SK-N-SH treated with all-trans-retinoic acid at 6 μM for 48 hours (cell line): ENCODE measurements at regions not wholly inside any gene's neighbourhood (a gene's known extent, or its start where the extent isn't known, plus 50 kb on each side); places are given as distances from the start of the nearest gene placed in this dataset.

ENCODE experiments used
- ATAC-seq: fragments of 200-7000 bp; cut with Tn5 transposase; 3 replicates; pipeline ENCODE4 v1.9.1; 2020; ENCODE audit warnings: mild to moderate bottlenecking, moderate library complexity
- ARNTL ChIP-seq: fragments of 450-650 bp; formaldehyde crosslinking; IDR thresholded peaks from 2 replicates; pipeline ENCODE4 v1.5.0; 2020; ENCODE audit warnings: low read depth, mild to moderate bottlenecking, moderate library complexity, borderline replicate concordance
- CSDC2 ChIP-seq: fragments of 250-450 bp; sonication (Bioruptor Pico); IDR thresholded peaks from 2 replicates; pipeline ENCODE4 v1.5.0; 2020; ENCODE audit warnings: mild to moderate bottlenecking, moderate library complexity
- CSRNP3 ChIP-seq: fragments of 250-450 bp; sonication (Bioruptor Pico); IDR thresholded peaks from 2 replicates; pipeline ENCODE4 v1.5.1; 2021; ENCODE audit warnings: mild to moderate bottlenecking, moderate library complexity
- ESRRG ChIP-seq: fragments of 250-450 bp; sonication (Bioruptor Pico); IDR thresholded peaks from 2 replicates; pipeline ENCODE4 v1.6.1; 2021; ENCODE audit warnings: mild to moderate bottlenecking
- GLIS3 ChIP-seq: fragments of 250-450 bp; sonication (Bioruptor Pico); IDR thresholded peaks from 2 replicates; pipeline ENCODE4 v1.5.0; 2020; ENCODE audit warnings: mild to moderate bottlenecking, moderate library complexity
- ISL1 ChIP-seq: fragments of 250-450 bp; sonication (Bioruptor Pico); IDR thresholded peaks from 2 replicates; pipeline ENCODE4 v2.1.2; 2022; ENCODE audit warnings: mild to moderate bottlenecking, moderate library complexity
- OSR1 ChIP-seq: fragments of 250-450 bp; sonication (Bioruptor Pico); IDR thresholded peaks from 2 replicates; pipeline ENCODE4 v1.8.0; 2022; ENCODE audit warnings: moderate library complexity, mild to moderate bottlenecking, inconsistent platforms
- PATZ1 ChIP-seq: fragments of 250-450 bp; sonication (Bioruptor Pico); IDR thresholded peaks from 2 replicates; pipeline ENCODE4 v1.8.0; 2020; ENCODE audit warnings: mild to moderate bottlenecking, moderate library complexity, borderline replicate concordance
- POU6F1 ChIP-seq: fragments of 250-450 bp; sonication (Bioruptor Pico); IDR thresholded peaks from 2 replicates; pipeline ENCODE4 v1.8.0; 2021; ENCODE audit warnings: low read depth, mild to moderate bottlenecking, moderate library complexity, borderline replicate concordance
- PPARA ChIP-seq: fragments of 250-450 bp; sonication (Bioruptor Pico); IDR thresholded peaks from 2 replicates; pipeline ENCODE4 v1.5.0; 2020; ENCODE audit warnings: mild to moderate bottlenecking, borderline replicate concordance
- RARB ChIP-seq: fragments of 250-450 bp; sonication (Bioruptor Pico); IDR thresholded peaks from 2 replicates; pipeline ENCODE4 v1.8.0; 2021; ENCODE audit warnings: mild to moderate bottlenecking, moderate library complexity
- TCF4 ChIP-seq: fragments of 250-450 bp; sonication (Bioruptor Pico); IDR thresholded peaks from 2 replicates; pipeline ENCODE4 v1.8.0; 2021; ENCODE audit warnings: mild to moderate bottlenecking, moderate library complexity, borderline replicate concordance
- TOX ChIP-seq: fragments of 250-450 bp; sonication (Bioruptor Pico); IDR thresholded peaks from 2 replicates; pipeline ENCODE4 v1.8.0; 2021; ENCODE audit warnings: mild to moderate bottlenecking, moderate library complexity, borderline replicate concordance
- TSHZ2 ChIP-seq: fragments of 250-450 bp; sonication (Bioruptor Pico); IDR thresholded peaks from 2 replicates; pipeline ENCODE4 v1.5.0; 2020; ENCODE audit warnings: mild to moderate bottlenecking, moderate library complexity
- ZC3H10 ChIP-seq: fragments of 250-450 bp; sonication (Bioruptor Pico); IDR thresholded peaks from 2 replicates; pipeline ENCODE4 v1.5.1; 2021; ENCODE audit warnings: mild to moderate bottlenecking, moderate library complexity
- ZFP30 ChIP-seq: fragments of 450-650 bp; formaldehyde crosslinking; IDR thresholded peaks from 2 replicates; pipeline ENCODE4 v1.5.0; 2022; ENCODE audit warnings: mild to moderate bottlenecking, moderate library complexity
- ZNF565 ChIP-seq: fragments of 450-650 bp; formaldehyde crosslinking; conservative IDR thresholded peaks from 2 replicates; pipeline ENCODE4 v1.5.0; 2020; ENCODE audit warnings: low read depth, mild to moderate bottlenecking, moderate library complexity
- ZNF8 ChIP-seq: fragments of 450-650 bp; formaldehyde crosslinking; IDR thresholded peaks from 2 replicates; pipeline ENCODE4 v1.5.0; 2020; ENCODE audit warnings: mild to moderate bottlenecking, moderate library complexity

GRCh38 chr5:158573829-158574228 is 525.9 kb downstream of the EBF1 start (continued):
- no peak for TF ChIP-seq CSRNP3
- TF ChIP-seq ZFP30, result no peak
- TF ChIP-seq POU6F1 (CRISPR knock-in tag), result no peak
- no peak for TF ChIP-seq RARB

GRCh38 chr5:158570502-158570901 is 529.2 kb downstream of the EBF1 start:
- ATAC-seq, result no peak
- TF ChIP-seq RARB (no peak), ESRRG (no peak), OSR1 (CRISPR knock-in tag) (no peak), TCF4 (CRISPR knock-in tag) (no peak), ARNTL (no peak), ISL1 (CRISPR knock-in tag) (no peak), TOX (no peak), GLIS3 (CRISPR knock-in tag) (no peak)

GRCh38 chr5:158569534-158569933 is 530.2 kb downstream of the EBF1 start:
- ATAC-seq, result no peak
- no peak for TF ChIP-seq CSDC2 (CRISPR knock-in tag)
- TF ChIP-seq ZNF565 (CRISPR knock-in tag), result no peak
- TF ChIP-seq ZNF8 (CRISPR knock-in tag), result no peak

- ATAC-seq, result no peak
- TF ChIP-seq OSR1 (CRISPR knock-in tag) (no peak), GLIS3 (CRISPR knock-in tag) (no peak)
Observed at GRCh38 chr5:158565017-158565789, 534.5 kb downstream of the EBF1 start.

GRCh38 chr5:158563760-158564390 is 535.8 kb downstream of the EBF1 start:
- ATAC-seq, result no peak
- no peak for TF ChIP-seq GLIS3 (CRISPR knock-in tag)

GRCh38 chr5:158561562-158562190 is 538.0 kb downstream of the EBF1 start:
- ATAC-seq, result no peak
- TF ChIP-seq CSDC2 (CRISPR knock-in tag), result no peak
- TF ChIP-seq ZNF8 (CRISPR knock-in tag), result no peak
- no peak for TF ChIP-seq ZNF565 (CRISPR knock-in tag)
- no peak for TF ChIP-seq CSRNP3
- no peak for TF ChIP-seq ESRRG
- no peak for TF ChIP-seq RARB
- TF ChIP-seq ARNTL, result no peak
- TF ChIP-seq ISL1 (CRISPR knock-in tag), result no peak
- no peak for TF ChIP-seq PATZ1
- no peak for TF ChIP-seq OSR1 (CRISPR knock-in tag)
- no peak for TF ChIP-seq ZC3H10
- TF ChIP-seq POU6F1 (CRISPR knock-in tag), result no peak
- no peak for TF ChIP-seq PPARA (CRISPR knock-in tag)
- TF ChIP-seq TOX, result no peak
- no peak for TF ChIP-seq GLIS3 (CRISPR knock-in tag)
- TF ChIP-seq TSHZ2 (CRISPR knock-in tag), result no peak
